Type B pancreatic cell (in vitro differentiated cells): ENCODE measurements at regions not wholly inside any gene's neighbourhood (a gene's known extent, or its start where the extent isn't known, plus 50 kb on each side); places are given as distances from the start of the nearest gene placed in this dataset.
"Not testable (repeated sequence)": the region's sequence is repeated elsewhere in the genome, so short reads cannot be mapped to it uniquely, and the experiment has no call there.

Experiments used
- DNase-seq: peaks from one replicate; pipeline ENCODE4 v3.0.0; 2021; ENCODE audit warnings: mixed read lengths; ENCODE audit not compliant: unreplicated experiment; ENCODE audit errors: extremely low spot score
- H3K27ac Mint-ChIP-seq: 2 replicates; pipeline ENCODE4 v1.8.0; 2021; ENCODE audit warnings: mild to moderate bottlenecking, mixed read lengths
- H3K27me3 Mint-ChIP-seq: 2 replicates; pipeline ENCODE4 v1.8.0; 2021; ENCODE audit warnings: mixed read lengths
- H3K36me3 Mint-ChIP-seq: 2 replicates; pipeline ENCODE4 v1.8.0; 2021; ENCODE audit warnings: mixed read lengths
- H3K4me1 Mint-ChIP-seq: one replicate; pipeline ENCODE4 v1.8.0; 2021; ENCODE audit warnings: mixed read lengths; ENCODE audit not compliant: unreplicated experiment
- H3K4me3 Mint-ChIP-seq: 2 replicates; pipeline ENCODE4 v1.8.0; 2021; ENCODE audit warnings: mild to moderate bottlenecking, mixed read lengths
- H3K9me3 Mint-ChIP-seq: 2 replicates; pipeline ENCODE4 v1.8.0; 2021; ENCODE audit warnings: mixed read lengths
- CTCF ChIP-seq: fragments of 200-600 bp; sonication (generic); conservative IDR thresholded peaks from 2 replicates; pipeline ENCODE4 v1.5.0; 2021; ENCODE audit warnings: antibody characterized with exemption, mild to moderate bottlenecking

GRCh38 chr1:83373018-83373417, 625.9 kb downstream of the TTLL7 start:
- not testable (repeated sequence) for DNase-seq, H3K27me3 Mint-ChIP-seq, H3K4me1 Mint-ChIP-seq, H3K9me3 Mint-ChIP-seq, H3K36me3 Mint-ChIP-seq, H3K27ac Mint-ChIP-seq, H3K4me3 Mint-ChIP-seq

- not testable (repeated sequence) for H3K36me3 Mint-ChIP-seq, H3K27ac Mint-ChIP-seq, H3K9me3 Mint-ChIP-seq, H3K4me3 Mint-ChIP-seq, H3K4me1 Mint-ChIP-seq, DNase-seq, H3K27me3 Mint-ChIP-seq
Measured at GRCh38 chr1:83369853-83370252, 629.1 kb downstream of the TTLL7 start.

- H3K27me3 Mint-ChIP-seq, H3K4me3 Mint-ChIP-seq, H3K4me1 Mint-ChIP-seq, H3K36me3 Mint-ChIP-seq, DNase-seq, H3K9me3 Mint-ChIP-seq, H3K27ac Mint-ChIP-seq: not testable (repeated sequence)
Measured at GRCh38 chr1:83365320-83365719, 633.6 kb downstream of the TTLL7 start.

DNA sequence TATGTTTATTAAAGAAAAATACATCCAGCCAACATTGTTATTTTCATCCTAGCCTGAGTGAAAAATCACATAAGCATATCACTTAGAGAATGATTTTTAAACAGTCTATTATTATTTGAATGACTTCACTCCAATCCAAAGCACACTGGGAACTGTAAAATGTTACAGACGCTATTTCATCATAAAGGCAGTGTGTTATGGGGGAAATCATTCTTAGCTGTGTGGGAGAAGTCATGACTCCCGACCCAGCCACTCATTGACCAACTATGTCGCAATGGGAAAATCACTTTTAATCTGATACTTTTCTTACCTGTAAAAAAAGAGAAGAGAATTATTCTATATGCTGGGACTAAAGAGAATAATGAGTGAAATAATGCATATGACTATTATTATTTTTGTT, 653.6 kb downstream of the TTLL7 start:
- DNase-seq, H3K4me1 Mint-ChIP-seq, H3K27ac Mint-ChIP-seq, H3K9me3 Mint-ChIP-seq, H3K36me3 Mint-ChIP-seq, H3K4me3 Mint-ChIP-seq, H3K27me3 Mint-ChIP-seq: not testable (repeated sequence)

- H3K9me3 Mint-ChIP-seq, H3K27ac Mint-ChIP-seq, H3K27me3 Mint-ChIP-seq, H3K4me1 Mint-ChIP-seq, DNase-seq, H3K4me3 Mint-ChIP-seq, H3K36me3 Mint-ChIP-seq: not testable (repeated sequence)
Measured at GRCh38 chr1:83343767-83344166, 655.2 kb downstream of the TTLL7 start.

DNA sequence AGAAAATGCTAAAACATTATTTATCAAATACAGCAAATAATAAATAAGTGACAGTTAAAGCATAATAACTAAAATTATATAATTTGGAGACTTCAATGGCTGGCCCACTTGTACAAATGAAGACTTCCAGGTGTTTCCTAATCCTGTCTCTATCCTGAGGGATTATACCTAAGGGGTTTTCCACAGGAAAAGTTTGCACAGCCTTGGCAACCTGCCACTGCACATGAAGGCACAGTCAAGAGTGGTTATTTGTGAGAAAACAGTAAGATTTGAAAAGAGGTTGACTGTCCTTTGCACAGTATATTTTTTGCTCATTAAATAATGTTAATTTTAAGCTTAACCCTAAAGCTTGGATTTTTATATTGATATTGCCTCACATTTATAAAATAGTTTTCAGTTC, 655.9 kb downstream of the TTLL7 start:
- H3K36me3 Mint-ChIP-seq, DNase-seq, H3K4me3 Mint-ChIP-seq, H3K9me3 Mint-ChIP-seq, H3K27me3 Mint-ChIP-seq, H3K27ac Mint-ChIP-seq, H3K4me1 Mint-ChIP-seq: not testable (repeated sequence)

GRCh38 chr1:83332308-83332707, 666.6 kb downstream of the TTLL7 start:
- not testable (repeated sequence) for H3K27ac Mint-ChIP-seq, H3K4me3 Mint-ChIP-seq

DNA sequence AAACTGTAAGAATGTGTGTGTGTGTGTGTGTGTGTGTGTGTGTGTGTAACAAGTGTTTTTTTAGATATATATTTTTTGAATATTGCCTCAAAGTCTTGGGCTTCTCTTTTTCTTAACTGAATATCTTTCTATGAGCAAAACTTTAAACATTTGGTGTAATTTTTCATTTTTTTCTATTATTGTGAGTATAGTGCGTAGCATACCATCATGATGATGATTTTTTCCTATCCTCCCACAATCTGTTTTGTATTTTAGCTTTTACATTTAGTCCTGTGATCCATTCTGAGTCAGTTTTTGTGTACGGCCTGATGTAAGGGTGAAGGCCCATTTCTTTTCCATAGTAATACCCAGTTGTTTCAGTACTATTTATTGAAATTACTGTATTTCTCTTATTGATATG, 680.6 kb downstream of the TTLL7 start:
- DNase-seq = no peak
- H3K4me3 Mint-ChIP-seq = no peak overlapping the region
- no peaks in the 10 kb centered on the region for H3K36me3 Mint-ChIP-seq
- no peaks in the 10 kb centered on the region for H3K4me1 Mint-ChIP-seq
- no peaks in the 10 kb centered on the region for H3K27me3 Mint-ChIP-seq
- no peak overlapping the region for H3K27ac Mint-ChIP-seq
- no peaks in the 10 kb centered on the region for H3K9me3 Mint-ChIP-seq
- no peak for TF ChIP-seq CTCF

More at GRCh38 chr1:83332308-83332707, 666.6 kb downstream of the TTLL7 start:
- not testable (repeated sequence) for H3K4me1 Mint-ChIP-seq, DNase-seq, H3K36me3 Mint-ChIP-seq, H3K27me3 Mint-ChIP-seq, H3K9me3 Mint-ChIP-seq

- not testable (repeated sequence) for H3K4me3 Mint-ChIP-seq, H3K9me3 Mint-ChIP-seq, H3K36me3 Mint-ChIP-seq, H3K4me1 Mint-ChIP-seq, H3K27ac Mint-ChIP-seq, DNase-seq, H3K27me3 Mint-ChIP-seq
Measured at GRCh38 chr1:83315446-83315845, 683.5 kb downstream of the TTLL7 start.

DNA sequence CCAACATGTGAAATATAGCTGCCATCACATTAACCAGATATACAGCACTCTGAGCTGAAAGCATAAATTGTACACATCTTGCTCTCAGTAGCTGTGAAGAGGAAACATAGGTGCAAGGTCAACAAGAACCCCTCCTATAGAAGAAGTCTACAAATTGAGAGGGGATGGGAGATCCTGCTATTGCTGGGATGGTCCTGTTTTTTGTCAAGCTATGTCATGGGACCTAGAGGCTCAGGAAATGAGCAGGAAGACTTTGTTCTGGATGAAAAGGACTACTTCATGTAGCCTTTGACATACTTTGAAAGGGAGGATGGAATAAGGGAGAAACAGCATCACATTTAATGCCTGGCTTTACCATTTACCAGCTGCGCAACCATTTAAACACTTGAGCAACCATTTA, 688.8 kb downstream of the TTLL7 start:
- not testable (repeated sequence) for DNase-seq, H3K27ac Mint-ChIP-seq, H3K4me3 Mint-ChIP-seq, H3K27me3 Mint-ChIP-seq, H3K4me1 Mint-ChIP-seq, H3K36me3 Mint-ChIP-seq, H3K9me3 Mint-ChIP-seq

- H3K27ac Mint-ChIP-seq, H3K36me3 Mint-ChIP-seq, H3K4me1 Mint-ChIP-seq, H3K4me3 Mint-ChIP-seq, H3K27me3 Mint-ChIP-seq, DNase-seq, H3K9me3 Mint-ChIP-seq: not testable (repeated sequence)
Measured at GRCh38 chr1:83309035-83309434, 689.9 kb downstream of the TTLL7 start.

GRCh38 chr1:83306811-83307210, 692.1 kb downstream of the TTLL7 start:
- not testable (repeated sequence) for H3K4me3 Mint-ChIP-seq, H3K27me3 Mint-ChIP-seq, H3K27ac Mint-ChIP-seq, H3K4me1 Mint-ChIP-seq, H3K36me3 Mint-ChIP-seq, H3K9me3 Mint-ChIP-seq, DNase-seq

GRCh38 chr1:83295594-83295993, 703.3 kb downstream of the TTLL7 start:
- not testable (repeated sequence) for DNase-seq, H3K9me3 Mint-ChIP-seq, H3K27ac Mint-ChIP-seq, H3K27me3 Mint-ChIP-seq, H3K4me3 Mint-ChIP-seq, H3K4me1 Mint-ChIP-seq, H3K36me3 Mint-ChIP-seq

- DNase-seq, H3K36me3 Mint-ChIP-seq, H3K4me1 Mint-ChIP-seq, H3K4me3 Mint-ChIP-seq, H3K27ac Mint-ChIP-seq, H3K9me3 Mint-ChIP-seq, H3K27me3 Mint-ChIP-seq: not testable (repeated sequence)
Measured at GRCh38 chr1:83287391-83287790, 711.5 kb downstream of the TTLL7 start.
